Stimulated activated memory B cell treated with anti-CD40 and anti-IgM and Interleukin-4, amounts not matched to agents 10 μg/mL and 1 μg/mL and 100 μg/mL, for 72 hours (primary cell): ENCODE measurements at regions not wholly inside any gene's neighbourhood (a gene's known extent, or its start where the extent isn't known, plus 50 kb on each side); places are given as distances from the start of the nearest gene placed in this dataset.

Experiments used
- ATAC-seq: fragments of 150-1000 bp; cut with Tn5 transposase; 2 replicates; pipeline ENCODE4 v1.10.0; 2021
- H3K27ac Mint-ChIP-seq: one replicate; pipeline ENCODE4 v1.8.0; 2022; ENCODE audit warnings: mild to moderate bottlenecking, mixed read lengths
- H3K27me3 Mint-ChIP-seq: one replicate; pipeline ENCODE4 v1.8.0; 2022; ENCODE audit warnings: mixed read lengths
- H3K36me3 Mint-ChIP-seq: one replicate; pipeline ENCODE4 v1.8.0; 2022; ENCODE audit warnings: mixed read lengths
- H3K4me1 Mint-ChIP-seq: one replicate; pipeline ENCODE4 v1.8.0; 2022; ENCODE audit warnings: mixed read lengths
- H3K4me3 Mint-ChIP-seq: one replicate; pipeline ENCODE4 v1.8.0; 2022; ENCODE audit warnings: mild to moderate bottlenecking, moderate library complexity, mixed read lengths
- H3K9me3 Mint-ChIP-seq: one replicate; pipeline ENCODE4 v1.8.0; 2022; ENCODE audit warnings: mixed read lengths

DNA sequence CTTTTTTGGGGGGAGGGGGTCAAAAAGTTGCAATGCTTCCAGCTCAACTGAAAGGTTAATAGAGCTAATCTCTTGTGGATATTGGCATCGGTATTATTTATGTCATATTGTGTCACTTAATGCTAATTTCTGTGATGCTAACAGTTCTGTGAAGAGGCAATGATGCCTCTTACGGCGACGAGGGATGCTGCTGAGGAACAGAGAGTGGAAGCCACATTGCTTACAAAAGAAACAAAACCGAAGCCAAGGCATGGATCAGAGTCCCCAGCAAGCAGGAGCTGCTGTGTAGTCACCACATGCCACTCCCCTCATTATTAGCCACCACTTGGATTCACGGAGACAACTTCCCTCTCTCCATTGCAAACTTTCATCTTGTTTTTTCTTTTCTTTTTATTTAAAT lies 536.5 kb upstream of the MGMT start:
- Mint-ChIP-seq H3K27me3 (no peaks in the 10 kb centered on the region), H3K36me3 (no peaks in the 10 kb centered on the region), H3K9me3 (peaks cover 6% of the 10 kb centered on the region), H3K4me3 (no peak overlapping the region), H3K27ac (no peak overlapping the region), H3K4me1 (no peaks in the 10 kb centered on the region)
- ATAC-seq: no peak

DNA sequence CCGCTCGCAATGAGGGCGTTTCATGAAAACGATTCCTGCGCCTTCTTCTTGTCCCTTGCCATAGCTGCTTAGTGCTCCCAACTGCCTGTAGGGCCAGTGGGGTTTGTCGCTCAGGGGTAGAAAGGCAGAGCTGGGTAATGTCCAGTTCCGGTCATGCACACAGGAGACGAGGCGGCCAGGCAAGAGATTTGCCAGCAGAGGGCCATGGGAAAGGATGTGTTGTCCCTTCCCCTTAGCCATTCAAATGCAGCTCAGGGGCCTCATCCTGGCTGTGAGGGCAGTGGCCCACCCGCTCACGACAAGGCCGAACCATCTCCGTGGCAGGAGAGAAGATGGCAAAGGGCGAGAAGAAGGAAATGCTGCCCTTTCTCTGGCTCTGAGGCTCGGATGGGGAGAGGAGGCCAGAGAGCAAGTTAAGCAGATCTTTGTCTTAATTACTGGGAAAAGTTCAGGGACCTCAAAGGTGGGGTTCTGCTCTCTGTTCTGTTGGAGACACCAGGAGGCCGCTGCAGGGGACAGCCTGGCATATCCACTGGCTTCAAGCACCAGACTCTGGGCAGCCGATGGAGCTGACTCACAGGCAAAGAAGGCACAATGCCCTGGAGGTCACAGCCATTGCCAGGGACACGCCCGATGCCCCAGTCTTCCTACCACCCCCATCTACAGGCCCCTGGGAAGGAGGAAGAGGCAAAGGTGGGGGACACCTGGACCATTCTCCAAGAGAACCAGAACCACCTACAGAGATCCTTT lies 534.8 kb upstream of the MGMT start:
- Mint-ChIP-seq H3K4me1 (no peaks in the 10 kb centered on the region), H3K36me3 (no peaks in the 10 kb centered on the region), H3K9me3 (peaks cover 3% of the 10 kb centered on the region), H3K27ac (no peak overlapping the region), H3K27me3 (peaks cover 10% of the 10 kb centered on the region), H3K4me3 (no peak overlapping the region)
- ATAC-seq: no peak

DNA sequence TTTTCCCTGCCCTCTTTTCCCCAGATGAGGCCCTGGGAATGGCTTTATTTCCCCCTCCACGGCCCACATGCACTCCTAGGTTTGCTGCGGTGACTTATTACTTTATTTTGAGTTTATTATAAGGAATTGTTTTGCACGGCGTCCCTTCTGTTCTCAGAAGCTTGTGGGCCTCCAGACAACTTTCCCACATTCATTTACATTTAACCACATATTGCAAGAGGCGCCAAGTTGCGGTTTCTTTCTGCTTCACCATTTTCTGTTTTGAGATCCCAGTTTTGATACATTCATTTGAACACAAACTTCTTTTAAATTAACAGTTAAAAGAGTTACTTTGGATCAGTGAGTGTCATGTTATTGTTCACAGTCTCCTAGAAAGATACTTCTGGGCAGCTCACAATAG lies 532.5 kb upstream of the MGMT start:
- Mint-ChIP-seq H3K4me1 (no peaks in the 10 kb centered on the region), H3K4me3 (no peak overlapping the region), H3K27me3 (peaks cover 10% of the 10 kb centered on the region), H3K36me3 (no peaks in the 10 kb centered on the region), H3K9me3 (no peaks in the 10 kb centered on the region), H3K27ac (no peak overlapping the region)
- no peak for ATAC-seq

DNA sequence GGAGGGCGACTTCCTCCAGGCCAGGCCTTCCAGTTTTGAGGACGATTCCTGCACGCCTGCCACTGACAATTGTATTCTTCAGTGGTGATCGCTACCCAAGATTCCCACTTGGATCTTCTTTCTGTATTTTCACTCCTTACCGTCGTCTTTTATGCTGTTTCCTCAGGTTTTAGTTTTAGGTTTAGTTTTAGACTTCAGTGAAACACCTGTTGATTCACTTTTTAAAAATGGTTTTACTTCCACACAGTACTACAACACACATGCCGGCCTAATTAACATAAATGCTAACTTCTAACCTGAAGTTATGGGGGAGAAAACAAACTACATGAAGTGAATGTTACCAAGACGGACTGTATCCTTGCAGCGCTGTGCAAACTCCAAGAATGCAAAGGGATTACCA lies 530.6 kb upstream of the MGMT start:
- no peak overlapping the region for H3K4me3 Mint-ChIP-seq
- peaks cover 3% of the 10 kb centered on the region for H3K9me3 Mint-ChIP-seq
- ATAC-seq: no peak
- no peak overlapping the region for H3K27ac Mint-ChIP-seq
- no peaks in the 10 kb centered on the region for H3K4me1 Mint-ChIP-seq
- peaks cover 10% of the 10 kb centered on the region for H3K27me3 Mint-ChIP-seq
- H3K36me3 Mint-ChIP-seq: no peaks in the 10 kb centered on the region

DNA sequence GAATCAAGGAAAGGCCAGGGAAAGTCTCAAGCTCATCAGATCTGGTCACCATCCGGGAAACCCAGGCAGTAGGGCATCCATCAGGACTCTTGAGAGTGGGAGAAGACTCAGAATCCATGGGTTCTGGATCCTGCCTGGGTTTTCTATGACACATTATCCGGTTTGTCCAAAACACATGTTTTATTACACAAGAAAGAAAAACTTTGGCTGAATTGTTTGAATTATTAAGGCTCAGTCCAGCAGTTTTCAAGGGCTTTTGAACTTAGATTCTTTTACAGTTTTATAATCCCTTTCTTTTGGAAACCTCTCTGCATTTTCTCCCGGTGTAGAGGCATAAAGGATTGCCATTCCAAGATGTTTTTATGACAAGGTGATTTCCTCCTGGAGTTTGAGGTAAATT lies 528.5 kb upstream of the MGMT start:
- peaks cover 10% of the 10 kb centered on the region for H3K27me3 Mint-ChIP-seq
- H3K36me3 Mint-ChIP-seq: no peaks in the 10 kb centered on the region
- ATAC-seq: no peak
- H3K9me3 Mint-ChIP-seq: peaks cover 3% of the 10 kb centered on the region
- no peaks in the 10 kb centered on the region for H3K4me1 Mint-ChIP-seq
- no peak overlapping the region for H3K27ac Mint-ChIP-seq
- H3K4me3 Mint-ChIP-seq: no peak overlapping the region

DNA sequence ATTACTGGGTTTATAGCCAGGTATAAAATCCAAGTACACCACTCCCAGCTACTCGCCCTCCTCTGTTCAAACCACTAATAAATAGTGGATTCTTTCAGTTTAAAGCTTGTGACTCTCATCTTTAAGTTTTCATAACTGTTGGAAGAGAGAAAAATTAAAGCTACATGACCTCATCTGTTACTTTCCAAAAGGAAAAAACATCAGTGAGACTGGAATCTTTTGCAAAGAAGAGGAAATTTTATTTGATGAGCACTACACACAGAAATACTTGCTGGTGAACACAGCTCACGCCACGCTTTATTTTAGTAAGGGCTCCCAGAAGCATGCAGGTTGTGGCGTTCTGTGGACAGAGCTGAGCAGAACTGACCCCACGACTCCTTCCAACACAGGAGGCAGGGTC lies 527.0 kb upstream of the MGMT start:
- no peak for ATAC-seq
- H3K4me3 Mint-ChIP-seq: no peak overlapping the region
- H3K4me1 Mint-ChIP-seq: no peaks in the 10 kb centered on the region
- H3K27ac Mint-ChIP-seq: no peak overlapping the region
- H3K9me3 Mint-ChIP-seq: peaks cover 9% of the 10 kb centered on the region
- peaks cover 10% of the 10 kb centered on the region for H3K27me3 Mint-ChIP-seq
- H3K36me3 Mint-ChIP-seq: no peaks in the 10 kb centered on the region

DNA sequence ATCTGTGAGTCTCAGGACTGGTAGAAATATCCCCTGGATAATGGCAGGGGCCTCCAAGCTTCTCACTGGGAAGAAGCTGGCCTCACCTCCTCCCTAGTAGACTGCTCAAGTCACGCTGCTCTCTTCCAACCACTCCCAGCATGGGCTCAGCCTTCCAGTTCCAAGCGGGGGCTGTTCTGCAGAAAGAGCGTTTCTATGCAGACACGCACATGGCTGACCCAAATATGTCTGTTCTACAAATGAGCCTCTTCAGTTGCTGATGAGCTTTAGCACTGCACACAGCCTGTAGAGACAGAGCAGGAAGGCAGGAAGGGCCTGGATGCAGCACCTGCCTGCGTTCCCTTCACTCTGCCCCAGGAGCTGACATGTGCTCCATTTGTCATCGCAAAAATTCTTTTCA lies 523.9 kb upstream of the MGMT start:
- Mint-ChIP-seq H3K9me3 (peaks cover 16% of the 10 kb centered on the region), H3K36me3 (no peaks in the 10 kb centered on the region), H3K4me1 (no peaks in the 10 kb centered on the region), H3K4me3 (no peak overlapping the region), H3K27ac (no peak overlapping the region), H3K27me3 (no peaks in the 10 kb centered on the region)
- no peak for ATAC-seq

DNA sequence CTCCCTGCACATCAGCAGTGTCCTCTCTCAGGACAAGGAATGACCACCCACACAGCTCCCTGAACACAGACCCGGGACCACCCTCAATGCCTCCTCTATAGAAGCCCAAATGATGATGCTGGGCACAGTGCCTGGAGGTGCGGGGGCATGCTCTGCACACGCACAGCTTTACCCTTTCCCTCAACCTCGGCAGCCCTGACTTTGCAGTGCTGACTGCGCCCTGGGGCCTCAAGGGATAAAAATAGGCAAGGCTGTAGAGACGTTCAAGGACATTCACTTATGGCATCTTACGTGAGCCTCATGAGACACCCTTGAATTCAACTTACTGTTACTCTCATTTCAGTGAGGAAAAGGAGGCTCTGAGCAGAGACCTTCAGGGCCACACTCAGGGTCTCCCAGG lies 521.6 kb upstream of the MGMT start:
- ATAC-seq: no peak
- H3K9me3 Mint-ChIP-seq: peaks cover 16% of the 10 kb centered on the region
- H3K27me3 Mint-ChIP-seq: no peaks in the 10 kb centered on the region
- H3K36me3 Mint-ChIP-seq: no peaks in the 10 kb centered on the region
- no peak overlapping the region for H3K27ac Mint-ChIP-seq
- no peaks in the 10 kb centered on the region for H3K4me1 Mint-ChIP-seq
- H3K4me3 Mint-ChIP-seq: no peak overlapping the region

DNA sequence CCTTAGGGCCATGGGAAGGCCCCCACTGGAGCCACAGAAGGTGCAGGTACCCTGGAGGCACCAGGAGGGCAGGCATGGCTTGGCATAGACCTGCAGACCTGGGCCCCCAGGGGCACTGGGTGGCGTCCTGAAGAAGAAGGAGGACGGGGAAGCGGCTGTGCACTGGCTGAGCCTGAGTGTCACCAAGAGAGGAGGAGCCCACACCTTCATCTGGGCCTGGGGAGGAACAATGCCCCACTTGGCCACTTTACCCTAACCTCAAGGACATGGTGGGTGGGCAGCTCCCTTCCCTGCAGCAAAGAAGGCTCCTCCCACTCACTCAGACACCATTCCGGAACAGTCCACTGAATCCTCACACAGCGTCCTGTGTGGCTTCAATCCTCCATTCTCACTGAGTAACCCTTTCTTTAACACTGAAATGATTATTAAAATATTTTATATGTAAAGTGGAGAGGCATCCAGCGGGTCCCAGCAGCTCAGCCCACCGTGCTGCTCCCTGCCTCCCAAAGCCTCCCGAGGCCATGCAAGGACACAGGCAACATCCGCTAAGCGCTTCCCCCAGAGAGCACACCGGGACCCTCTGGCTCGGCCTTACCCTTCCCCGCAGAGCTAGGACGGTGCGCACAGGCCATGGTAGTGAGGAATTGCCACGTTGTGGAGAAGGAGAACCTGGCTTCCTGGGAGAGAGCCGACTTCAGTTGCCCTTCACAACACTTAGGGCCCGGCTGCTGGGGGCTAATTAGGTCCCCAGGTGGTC lies 516.7 kb upstream of the MGMT start:
- Mint-ChIP-seq H3K36me3 (no peaks in the 10 kb centered on the region), H3K4me3 (no peak overlapping the region), H3K27ac (no peak overlapping the region), H3K4me1 (no peaks in the 10 kb centered on the region), H3K27me3 (no peaks in the 10 kb centered on the region), H3K9me3 (peaks cover 7% of the 10 kb centered on the region)
- no peak for ATAC-seq

DNA sequence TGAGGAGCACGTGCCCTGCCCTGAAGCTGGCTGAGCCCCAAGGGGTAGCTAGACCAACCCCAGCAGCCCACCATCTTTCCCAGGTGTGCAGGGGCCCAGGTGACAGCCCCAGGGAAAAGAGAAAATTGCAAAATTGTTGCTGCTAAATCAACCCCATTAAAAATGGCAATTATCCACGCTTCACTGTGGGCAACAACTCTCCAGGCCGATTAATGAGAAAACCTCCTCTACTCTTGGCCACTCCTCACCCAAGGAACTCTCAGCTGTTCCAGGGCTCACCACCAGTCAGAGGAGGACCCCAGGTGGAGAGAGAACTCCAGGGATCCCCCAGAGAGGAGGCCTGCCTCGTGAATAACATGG lies 516.1 kb upstream of the MGMT start:
- no peak overlapping the region for H3K4me3 Mint-ChIP-seq
- H3K36me3 Mint-ChIP-seq: no peaks in the 10 kb centered on the region
- no peaks in the 10 kb centered on the region for H3K27me3 Mint-ChIP-seq
- no peaks in the 10 kb centered on the region for H3K4me1 Mint-ChIP-seq
- no peak overlapping the region for H3K27ac Mint-ChIP-seq
- ATAC-seq: no peak
- peaks cover 7% of the 10 kb centered on the region for H3K9me3 Mint-ChIP-seq

DNA sequence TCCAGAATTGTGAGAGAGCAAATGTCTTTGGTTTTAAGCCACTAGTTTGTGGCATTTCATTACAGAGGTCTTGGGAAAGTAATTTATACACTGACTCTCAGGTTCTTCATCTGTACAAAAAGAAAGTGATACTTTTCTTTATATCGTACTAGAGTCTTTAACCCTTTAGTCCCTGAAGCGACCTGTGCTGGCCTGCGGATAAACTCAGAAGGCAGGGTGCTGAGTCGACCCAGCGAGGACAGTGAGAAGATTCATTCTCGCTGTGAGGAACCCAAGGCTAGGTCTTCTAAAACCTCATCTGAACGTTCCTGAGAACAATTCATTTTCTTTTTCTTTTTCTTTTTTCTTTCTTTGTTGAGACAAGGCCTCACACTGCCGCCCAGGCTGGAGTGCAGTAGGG lies 514.2 kb upstream of the MGMT start:
- no peak for ATAC-seq
- Mint-ChIP-seq H3K4me3 (no peak overlapping the region), H3K36me3 (no peaks in the 10 kb centered on the region), H3K4me1 (no peaks in the 10 kb centered on the region), H3K9me3 (no peaks in the 10 kb centered on the region), H3K27ac (no peak overlapping the region), H3K27me3 (no peaks in the 10 kb centered on the region)

DNA sequence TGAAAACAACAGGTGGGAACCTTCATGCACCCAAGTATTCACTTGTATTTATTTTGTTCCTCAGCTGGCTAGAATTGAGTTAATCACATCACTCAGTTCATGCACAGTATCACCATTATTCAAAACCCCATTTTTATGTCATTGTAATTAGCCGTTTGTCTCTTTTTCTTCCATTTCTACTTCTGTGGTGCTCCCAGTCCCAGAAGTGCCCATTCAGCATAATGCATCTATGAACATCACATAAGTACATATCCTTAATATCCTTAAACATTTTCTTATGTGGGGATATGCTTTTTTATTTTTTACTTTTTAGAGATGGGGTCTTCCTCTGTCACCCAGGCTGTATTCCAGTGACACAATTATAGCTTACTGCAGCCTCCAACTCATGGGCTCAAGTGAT lies 510.9 kb upstream of the MGMT start:
- Mint-ChIP-seq H3K27ac (no peak overlapping the region), H3K4me1 (no peaks in the 10 kb centered on the region), H3K9me3 (no peaks in the 10 kb centered on the region), H3K36me3 (no peaks in the 10 kb centered on the region), H3K4me3 (no peak overlapping the region), H3K27me3 (no peaks in the 10 kb centered on the region)
- ATAC-seq: no peak

DNA sequence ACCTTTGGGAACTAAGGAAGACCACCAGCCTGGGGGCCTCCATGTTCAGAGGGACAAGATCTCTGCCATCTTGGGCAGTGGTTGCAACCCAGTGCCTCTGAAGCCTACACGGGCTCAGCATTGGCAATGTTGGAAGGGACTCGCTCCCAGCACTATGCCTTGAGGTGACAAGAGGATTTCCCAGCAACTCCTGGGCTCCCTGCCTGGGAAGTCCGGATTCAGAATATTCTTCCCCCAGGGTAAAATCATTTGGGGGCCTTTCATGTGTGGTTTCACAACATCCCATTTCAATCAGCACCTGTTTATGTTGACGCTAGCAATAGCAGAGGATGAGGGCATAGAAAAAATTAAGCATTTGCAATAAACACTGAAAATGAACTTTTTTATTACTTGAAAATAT lies 509.8 kb upstream of the MGMT start:
- Mint-ChIP-seq H3K9me3 (no peaks in the 10 kb centered on the region), H3K27ac (no peak overlapping the region), H3K4me1 (no peaks in the 10 kb centered on the region), H3K36me3 (no peaks in the 10 kb centered on the region), H3K4me3 (no peak overlapping the region), H3K27me3 (no peaks in the 10 kb centered on the region)
- no peak for ATAC-seq

DNA sequence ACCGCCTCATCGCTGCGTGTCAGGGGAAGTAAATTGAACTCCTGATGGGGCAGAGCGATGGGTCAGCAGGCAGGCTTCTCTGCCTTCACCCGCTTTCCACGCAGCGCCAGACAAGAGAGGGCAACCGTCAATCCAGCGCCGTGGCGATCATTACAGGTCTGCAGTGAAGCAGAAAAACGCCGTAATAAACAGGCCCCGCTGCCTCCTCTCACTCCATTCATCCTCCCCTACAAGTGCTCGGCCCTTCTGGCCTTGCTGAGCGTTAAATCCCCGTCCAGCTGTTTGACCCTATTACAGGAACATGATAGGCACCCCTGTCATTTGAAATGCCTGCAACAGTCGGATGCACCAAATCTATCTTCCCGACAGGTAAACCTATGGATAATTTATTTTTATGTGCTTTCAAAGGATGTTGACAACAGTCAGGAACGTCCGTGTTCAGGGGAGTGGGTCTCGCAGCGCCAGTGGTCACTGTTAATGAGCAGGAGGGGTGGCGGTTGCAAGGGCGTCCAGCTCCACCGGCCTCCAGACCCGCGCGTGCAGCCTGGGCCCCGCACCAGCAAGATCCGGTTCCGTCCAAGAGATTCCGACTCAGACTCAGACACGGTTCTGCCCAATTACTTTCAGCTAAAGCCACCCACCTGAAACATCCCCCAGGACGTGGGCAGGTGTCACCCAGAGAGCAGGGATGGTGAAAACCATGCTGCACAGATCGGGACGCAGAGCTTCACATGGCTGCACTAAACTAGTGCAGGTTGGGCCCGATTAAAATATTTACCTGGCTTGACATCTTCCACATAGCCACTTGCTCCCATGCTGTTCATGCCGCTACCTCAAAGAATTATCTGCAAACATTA lies 508.0 kb upstream of the MGMT start:
- no peak overlapping the region for H3K4me3 Mint-ChIP-seq
- ATAC-seq: no peak
- no peak overlapping the region for H3K27ac Mint-ChIP-seq
- no peaks in the 10 kb centered on the region for H3K27me3 Mint-ChIP-seq
- no peaks in the 10 kb centered on the region for H3K36me3 Mint-ChIP-seq
- H3K4me1 Mint-ChIP-seq: no peaks in the 10 kb centered on the region
- no peaks in the 10 kb centered on the region for H3K9me3 Mint-ChIP-seq

DNA sequence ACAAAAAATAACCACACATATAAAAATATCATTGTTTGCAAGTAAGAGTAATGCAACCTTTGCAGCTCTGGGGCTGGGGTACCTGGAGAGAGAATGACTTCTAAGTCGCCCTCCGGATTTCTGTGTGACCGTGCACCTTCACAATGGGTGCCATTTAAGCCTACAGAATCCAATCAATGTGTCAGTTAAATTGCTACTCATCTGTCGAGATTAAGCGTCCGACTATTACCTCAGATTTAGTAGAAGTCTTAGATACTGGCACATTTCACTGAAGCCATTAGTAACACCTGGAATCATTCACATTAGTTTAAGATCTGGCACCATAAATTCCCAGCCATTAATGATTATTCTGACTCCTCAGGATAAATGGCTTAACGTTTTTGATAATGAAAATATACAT lies 507.3 kb upstream of the MGMT start:
- Mint-ChIP-seq H3K27me3 (no peaks in the 10 kb centered on the region), H3K9me3 (no peaks in the 10 kb centered on the region), H3K36me3 (no peaks in the 10 kb centered on the region), H3K27ac (no peak overlapping the region), H3K4me3 (no peak overlapping the region), H3K4me1 (no peaks in the 10 kb centered on the region)
- no peak for ATAC-seq

DNA sequence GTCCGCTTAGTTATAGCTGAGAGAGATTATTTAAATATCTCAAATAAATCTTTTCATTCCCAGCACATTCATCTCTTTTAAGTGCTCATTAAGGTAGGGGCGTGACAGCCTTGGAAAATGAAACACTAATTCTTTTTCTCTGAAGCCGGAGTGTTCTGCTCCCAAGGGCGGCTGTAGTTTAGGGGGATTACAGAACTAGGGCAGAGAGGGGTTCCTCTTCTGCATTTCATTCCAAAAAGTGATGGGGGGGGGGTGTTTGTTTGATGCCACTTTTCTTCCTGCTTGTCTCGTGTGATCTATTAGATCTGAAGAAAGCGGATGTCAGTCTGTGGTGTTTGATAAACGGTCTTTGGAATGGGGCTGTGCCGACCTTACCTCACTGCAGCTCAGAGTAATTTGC lies 506.5 kb upstream of the MGMT start:
- no peak for ATAC-seq
- Mint-ChIP-seq H3K27me3 (no peaks in the 10 kb centered on the region), H3K36me3 (no peaks in the 10 kb centered on the region), H3K9me3 (no peaks in the 10 kb centered on the region), H3K4me3 (no peak overlapping the region), H3K27ac (no peak overlapping the region), H3K4me1 (no peaks in the 10 kb centered on the region)
